ENCODE measurements at regions not wholly inside any gene's neighbourhood (a gene's known extent, or its start where the extent isn't known, plus 50 kb on each side); places are given as distances from the start of the nearest gene placed in this dataset.

GRCh38 chr5:58121391-58121790 lies 338.5 kb downstream of the PLK2 start:
- TF ChIP-seq CTCF (conservative IDR thresholded peaks at IDR 0.05) (no peak), ZFX (IDR thresholded peaks at IDR 0.05) (no peak)
